ENCODE measurements at regions not wholly inside any gene's neighbourhood (a gene's known extent, or its start where the extent isn't known, plus 50 kb on each side); places are given as distances from the start of the nearest gene placed in this dataset.
"Not testable (repeated sequence)": the region's sequence is repeated elsewhere in the genome, so short reads cannot be mapped to it uniquely, and the experiment has no call there.

GRCh38 chr10:130696870-130697269 lies 560.7 kb downstream of the GLRX3 start:
- DNase-seq: no peak

- no peak for DNase-seq
These were observed 571.3 kb downstream of the GLRX3 start for GRCh38 chr10:130707389-130707979.

GRCh38 chr10:130708465-130709070 lies 572.4 kb downstream of the GLRX3 start:
- no peak for DNase-seq

- no peak for DNase-seq
These were observed 573.2 kb downstream of the GLRX3 start for GRCh38 chr10:130709415-130709814.

GRCh38 chr10:130711072-130711471 lies 574.9 kb downstream of the GLRX3 start:
- no peak for DNase-seq

- no peak for DNase-seq
These were observed 576.9 kb downstream of the GLRX3 start for GRCh38 chr10:130713135-130713534.

GRCh38 chr10:130713731-130714130 lies 577.5 kb downstream of the GLRX3 start:
- DNase-seq: no peak

- no peak for DNase-seq
These were observed 578.7 kb downstream of the GLRX3 start for GRCh38 chr10:130714742-130715467.

GRCh38 chr10:130715686-130716670 lies 579.8 kb downstream of the GLRX3 start:
- DNase-seq: no peak

GRCh38 chr10:130717083-130717482 lies 580.9 kb downstream of the GLRX3 start:
- DNase-seq: no peak

- not testable (repeated sequence) for DNase-seq
These were observed 582.7 kb downstream of the GLRX3 start for GRCh38 chr10:130718744-130719447.

- no peak for DNase-seq
These were observed 583.2 kb downstream of the GLRX3 start for GRCh38 chr10:130719448-130719752.

GRCh38 chr10:130720235-130720634 lies 584.0 kb downstream of the GLRX3 start:
- no peak for DNase-seq

- DNase-seq: peak; percentile 36
These were observed 585.8 kb downstream of the GLRX3 start for GRCh38 chr10:130721971-130722370.

GRCh38 chr10:130723704-130724103 lies 587.5 kb downstream of the GLRX3 start:
- DNase-seq: no peak

GRCh38 chr10:130725474-130725970 lies 586.0 kb downstream of the TCERG1L start:
- DNase-seq: no peak

- no peak for DNase-seq
These were observed 584.4 kb downstream of the TCERG1L start for GRCh38 chr10:130726996-130727725.

GRCh38 chr10:130727766-130728490 lies 583.6 kb downstream of the TCERG1L start:
- no peak for DNase-seq

- DNase-seq: no peak
These were observed 582.8 kb downstream of the TCERG1L start for GRCh38 chr10:130728531-130729215.

- DNase-seq: no peak
These were observed 581.6 kb downstream of the TCERG1L start for GRCh38 chr10:130729876-130730275.

Data from NCI-H2171 (cell line).